GM19438 (cell line): ENCODE measurements at regions not wholly inside any gene's neighbourhood (a gene's known extent, or its start where the extent isn't known, plus 50 kb on each side); places are given as distances from the start of the nearest gene placed in this dataset.
A peak's percentile ranks its signal among the peaks of the same experiment; 100 is the strongest.

ENCODE experiments used
- ATAC-seq: cut with Tn5 transposase; IDR thresholded peaks from one replicate; pipeline ENCODE4 v1.9.1; 2021; ENCODE audit warnings: low read depth; ENCODE audit not compliant: unreplicated experiment

GRCh38 chr5:124648902-124649467, 97.5 kb downstream of the ZNF608 start:
- ATAC-seq: no peak

- no peak for ATAC-seq
Observed at GRCh38 chr5:124647352-124647751, 99.1 kb downstream of the ZNF608 start.

- ATAC-seq: no peak
Observed at GRCh38 chr5:124645396-124645795, 101.0 kb downstream of the ZNF608 start.

GRCh38 chr5:124644582-124644981, 101.9 kb downstream of the ZNF608 start:
- no peak for ATAC-seq

- ATAC-seq: no peak
Observed at GRCh38 chr5:124644138-124644537, 102.3 kb downstream of the ZNF608 start.

- ATAC-seq: no peak
Observed at GRCh38 chr5:124643336-124643735, 103.1 kb downstream of the ZNF608 start.

GRCh38 chr5:124642151-124642550, 104.3 kb downstream of the ZNF608 start:
- ATAC-seq: no peak

- ATAC-seq: no peak
Observed at GRCh38 chr5:124641154-124641792, 105.2 kb downstream of the ZNF608 start.

- no peak for ATAC-seq
Observed at GRCh38 chr5:124639095-124639665, 107.3 kb downstream of the ZNF608 start.

GRCh38 chr5:124637011-124637410, 109.4 kb downstream of the ZNF608 start:
- ATAC-seq: no peak

- no peak for ATAC-seq
Observed at GRCh38 chr5:124634741-124635323, 111.6 kb downstream of the ZNF608 start.

GRCh38 chr5:124634228-124634739, 112.2 kb downstream of the ZNF608 start:
- ATAC-seq: no peak

- ATAC-seq: no peak
Observed at GRCh38 chr5:124633209-124633608, 113.2 kb downstream of the ZNF608 start.

- no peak for ATAC-seq
Observed at GRCh38 chr5:124631874-124632550, 114.4 kb downstream of the ZNF608 start.

- peak; percentile 83 for ATAC-seq
Observed at GRCh38 chr5:124630767-124631704, 115.4 kb downstream of the ZNF608 start.

GRCh38 chr5:124628721-124629596, 117.5 kb downstream of the ZNF608 start:
- ATAC-seq: no peak

GRCh38 chr5:124627815-124628595, 118.4 kb downstream of the ZNF608 start:
- no peak for ATAC-seq

GRCh38 chr5:124626053-124626452, 120.4 kb downstream of the ZNF608 start:
- no peak for ATAC-seq
